HG03460 (cell line): ENCODE measurements at regions not wholly inside any gene's neighbourhood (a gene's known extent, or its start where the extent isn't known, plus 50 kb on each side); places are given as distances from the start of the nearest gene placed in this dataset.
"Not testable (repeated sequence)": the region's sequence is repeated elsewhere in the genome, so short reads cannot be mapped to it uniquely, and the experiment has no call there.

ENCODE experiments used
- ATAC-seq: cut with Tn5 transposase; IDR thresholded peaks from one replicate; pipeline ENCODE4 v1.9.1; 2021; ENCODE audit not compliant: unreplicated experiment

GRCh38 chr7:112938863-112939573 lies 147.6 kb downstream of the GPR85 start:
- ATAC-seq, result peak; percentile 14

GRCh38 chr7:112937651-112938415 lies 147.6 kb upstream of the TMEM168 start:
- ATAC-seq, result no peak

GRCh38 chr7:112933598-112933997 lies 143.4 kb upstream of the TMEM168 start:
- no peak for ATAC-seq

- ATAC-seq, result no peak
Measured at GRCh38 chr7:112930787-112931186, 140.6 kb upstream of the TMEM168 start.

GRCh38 chr7:112929421-112929820 lies 139.2 kb upstream of the TMEM168 start:
- ATAC-seq, result no peak

- no peak for ATAC-seq
Measured at GRCh38 chr7:112926018-112926417, 135.8 kb upstream of the TMEM168 start.

- ATAC-seq, result not testable (repeated sequence)
Measured at GRCh38 chr7:112922546-112922945, 132.4 kb upstream of the TMEM168 start.

GRCh38 chr7:112916431-112916830 lies 126.2 kb upstream of the TMEM168 start:
- not testable (repeated sequence) for ATAC-seq

- no peak for ATAC-seq
Measured at GRCh38 chr7:112908086-112908485, 117.9 kb upstream of the TMEM168 start.

GRCh38 chr7:112907658-112908057 lies 117.5 kb upstream of the TMEM168 start:
- ATAC-seq, result no peak

GRCh38 chr7:112905950-112906349 lies 115.8 kb upstream of the TMEM168 start:
- no peak for ATAC-seq

GRCh38 chr7:112905413-112905812 lies 115.2 kb upstream of the TMEM168 start:
- no peak for ATAC-seq

GRCh38 chr7:112898432-112899290 lies 108.5 kb upstream of the TMEM168 start:
- peak; percentile 81 for ATAC-seq

- ATAC-seq, result no peak
Measured at GRCh38 chr7:112897839-112898431, 107.7 kb upstream of the TMEM168 start.

- no peak for ATAC-seq
Measured at GRCh38 chr7:112896026-112896601, 105.9 kb upstream of the TMEM168 start.

GRCh38 chr7:112892263-112892662 lies 102.1 kb upstream of the TMEM168 start:
- ATAC-seq, result no peak

- no peak for ATAC-seq
Measured at GRCh38 chr7:112891698-112892097, 101.5 kb upstream of the TMEM168 start.

GRCh38 chr7:112889834-112890438 lies 99.7 kb upstream of the TMEM168 start:
- ATAC-seq, result no peak

GRCh38 chr7:112889268-112889667 lies 99.1 kb upstream of the TMEM168 start:
- no peak for ATAC-seq

GRCh38 chr7:112888781-112889180 lies 98.6 kb upstream of the TMEM168 start:
- ATAC-seq, result no peak
